ENCODE measurements at regions not wholly inside any gene's neighbourhood (a gene's known extent, or its start where the extent isn't known, plus 50 kb on each side); places are given as distances from the start of the nearest gene placed in this dataset.

GRCh38 chr13:74597526-74597925 is 463.3 kb upstream of the KLF12 start:
- no peak overlapping the region for H3K27ac ChIP-seq
- WGBS = 26% methylated on average over 3 of the region's 3 CpGs
- no peak overlapping the region for H3K4me3 ChIP-seq
- intact Hi-C loops (cut with DNase I) = no loop called here
- H3K9me3 ChIP-seq = no peaks in the 10 kb centered on the region
- no peaks in the 10 kb centered on the region for H3K27me3 ChIP-seq (replicated peaks; ENCODE audit: insufficient read depth)
- H3K4me1 ChIP-seq (replicated peaks) = no peaks in the 10 kb centered on the region
- DNase-seq (ENCODE audit: low spot score) = no peak
- TF ChIP-seq POLR2AphosphoS5 (IDR thresholded peaks at IDR 0.05) (no peak), POLR2A (IDR thresholded peaks at IDR 0.05) (no peak)
- TF ChIP-seq, protein P1, sequence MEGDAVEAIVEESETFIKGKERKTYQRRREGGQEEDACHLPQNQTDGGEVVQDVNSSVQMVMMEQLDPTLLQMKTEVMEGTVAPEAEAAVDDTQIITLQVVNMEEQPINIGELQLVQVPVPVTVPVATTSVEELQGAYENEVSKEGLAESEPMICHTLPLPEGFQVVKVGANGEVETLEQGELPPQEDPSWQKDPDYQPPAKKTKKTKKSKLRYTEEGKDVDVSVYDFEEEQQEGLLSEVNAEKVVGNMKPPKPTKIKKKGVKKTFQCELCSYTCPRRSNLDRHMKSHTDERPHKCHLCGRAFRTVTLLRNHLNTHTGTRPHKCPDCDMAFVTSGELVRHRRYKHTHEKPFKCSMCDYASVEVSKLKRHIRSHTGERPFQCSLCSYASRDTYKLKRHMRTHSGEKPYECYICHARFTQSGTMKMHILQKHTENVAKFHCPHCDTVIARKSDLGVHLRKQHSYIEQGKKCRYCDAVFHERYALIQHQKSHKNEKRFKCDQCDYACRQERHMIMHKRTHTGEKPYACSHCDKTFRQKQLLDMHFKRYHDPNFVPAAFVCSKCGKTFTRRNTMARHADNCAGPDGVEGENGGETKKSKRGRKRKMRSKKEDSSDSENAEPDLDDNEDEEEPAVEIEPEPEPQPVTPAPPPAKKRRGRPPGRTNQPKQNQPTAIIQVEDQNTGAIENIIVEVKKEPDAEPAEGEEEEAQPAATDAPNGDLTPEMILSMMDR (IDR thresholded peaks at IDR 0.05) = no peak
- H3K36me3 ChIP-seq = no peaks in the 10 kb centered on the region

GRCh38 chr13:74596691-74597090 is 462.5 kb upstream of the KLF12 start:
- TF ChIP-seq, protein P1 (IDR thresholded peaks at IDR 0.05) = no peak
- no peak for TF ChIP-seq POLR2AphosphoS5 (IDR thresholded peaks at IDR 0.05)
- TF ChIP-seq POLR2A (IDR thresholded peaks at IDR 0.05) = no peak
- intact Hi-C loops (cut with DNase I) = no loop called here
- Histone ChIP-seq H3K4me3 (no peak overlapping the region), H3K27ac (no peak overlapping the region), H3K27me3 (replicated peaks; ENCODE audit: insufficient read depth) (no peaks in the 10 kb centered on the region), H3K9me3 (no peaks in the 10 kb centered on the region), H3K4me1 (replicated peaks) (no peaks in the 10 kb centered on the region), H3K36me3 (no peaks in the 10 kb centered on the region)
- 77% methylated on average over 5 of the region's 5 CpGs for WGBS
- DNase-seq (ENCODE audit: low spot score) = no peak

- WGBS = 97% methylated on average over 3 of the region's 3 CpGs
- Histone ChIP-seq H3K27me3 (replicated peaks; ENCODE audit: insufficient read depth) (no peaks in the 10 kb centered on the region), H3K4me1 (replicated peaks) (no peaks in the 10 kb centered on the region), H3K36me3 (no peaks in the 10 kb centered on the region), H3K4me3 (no peak overlapping the region), H3K9me3 (no peaks in the 10 kb centered on the region), H3K27ac (no peak overlapping the region)
- DNase-seq (ENCODE audit: low spot score) = no peak
- intact Hi-C loops (cut with DNase I) = no loop called here
- TF ChIP-seq POLR2AphosphoS5 (IDR thresholded peaks at IDR 0.05) (no peak), POLR2A (IDR thresholded peaks at IDR 0.05) (no peak)
- TF ChIP-seq, protein P1 (IDR thresholded peaks at IDR 0.05) = no peak
Measured at GRCh38 chr13:74593688-74594087, 459.5 kb upstream of the KLF12 start.

DNA sequence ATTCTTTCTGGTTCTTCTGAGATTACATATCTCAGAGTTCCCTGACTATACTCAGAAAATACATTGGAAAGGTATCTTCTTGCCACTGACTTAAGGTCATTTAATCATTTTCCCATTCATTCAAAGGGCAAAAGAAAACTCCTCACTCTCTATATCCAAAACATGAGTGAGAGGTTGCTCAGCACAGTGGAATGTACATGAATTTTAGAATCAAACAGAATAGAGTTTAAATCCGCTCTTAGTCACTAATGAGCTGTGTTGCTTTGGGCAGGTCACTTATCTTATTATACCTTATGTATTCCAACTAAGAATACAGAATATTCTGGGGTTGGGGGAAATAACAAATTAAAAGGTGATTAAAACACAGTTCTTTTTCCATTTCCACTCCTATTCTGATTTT is 452.6 kb upstream of the KLF12 start:
- WGBS = 95% methylated on average over 1 of the region's 1 CpG
- Histone ChIP-seq H3K27ac (no peak overlapping the region), H3K27me3 (replicated peaks; ENCODE audit: insufficient read depth) (no peaks in the 10 kb centered on the region), H3K4me1 (replicated peaks) (no peaks in the 10 kb centered on the region), H3K9me3 (no peaks in the 10 kb centered on the region), H3K36me3 (no peaks in the 10 kb centered on the region), H3K4me3 (no peak overlapping the region)
- no peak for DNase-seq (ENCODE audit: low spot score)
- no peak for TF ChIP-seq POLR2A (IDR thresholded peaks at IDR 0.05)
- TF ChIP-seq POLR2AphosphoS5 (IDR thresholded peaks at IDR 0.05) = no peak
- TF ChIP-seq, protein P1 (IDR thresholded peaks at IDR 0.05) = no peak
- intact Hi-C loops (cut with DNase I) = no loop called here

DNA sequence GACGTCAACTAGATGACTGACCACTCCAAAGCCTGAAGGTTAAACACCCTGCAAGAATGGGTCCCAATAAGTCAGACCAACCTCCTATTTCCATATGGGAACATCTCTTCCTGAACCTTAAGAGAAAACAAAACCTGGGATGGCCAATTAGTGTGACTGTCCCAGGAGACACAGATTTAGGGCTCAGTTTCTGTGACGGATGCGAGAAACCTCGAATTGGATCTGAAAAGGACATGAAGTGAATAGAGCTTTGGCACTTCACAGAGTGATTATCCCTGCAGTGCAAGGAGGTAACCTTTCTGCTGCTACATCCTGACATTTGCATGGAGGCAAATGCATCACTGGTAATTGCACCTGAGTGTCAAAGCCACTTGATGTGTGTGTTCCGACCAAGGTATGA is 442.2 kb upstream of the KLF12 start:
- no peak overlapping the region for H3K27ac ChIP-seq
- no peaks in the 10 kb centered on the region for H3K4me1 ChIP-seq (replicated peaks)
- DNase-seq (ENCODE audit: low spot score) = no peak
- TF ChIP-seq POLR2A (IDR thresholded peaks at IDR 0.05) (no peak), POLR2AphosphoS5 (IDR thresholded peaks at IDR 0.05) (no peak)
- TF ChIP-seq, protein P1 (IDR thresholded peaks at IDR 0.05) = no peak
- no peaks in the 10 kb centered on the region for H3K27me3 ChIP-seq (replicated peaks; ENCODE audit: insufficient read depth)
- no peaks in the 10 kb centered on the region for H3K36me3 ChIP-seq
- whole genome bisulfite sequencing = 84% methylated on average over 5 of the region's 5 CpGs
- H3K9me3 ChIP-seq = no peaks in the 10 kb centered on the region
- intact Hi-C loops (cut with DNase I) = no loop called here
- no peak overlapping the region for H3K4me3 ChIP-seq
